NCI-H1417 treated with DMSO at 0.1 percent for 48 hours (cell line): ENCODE measurements at regions not wholly inside any gene's neighbourhood (a gene's known extent, or its start where the extent isn't known, plus 50 kb on each side); places are given as distances from the start of the nearest gene placed in this dataset.

Experiments
- DNase-seq: peaks from one replicate; lab custom pipeline; 2025; lab: John Stamatoyannopoulos, UW

DNA sequence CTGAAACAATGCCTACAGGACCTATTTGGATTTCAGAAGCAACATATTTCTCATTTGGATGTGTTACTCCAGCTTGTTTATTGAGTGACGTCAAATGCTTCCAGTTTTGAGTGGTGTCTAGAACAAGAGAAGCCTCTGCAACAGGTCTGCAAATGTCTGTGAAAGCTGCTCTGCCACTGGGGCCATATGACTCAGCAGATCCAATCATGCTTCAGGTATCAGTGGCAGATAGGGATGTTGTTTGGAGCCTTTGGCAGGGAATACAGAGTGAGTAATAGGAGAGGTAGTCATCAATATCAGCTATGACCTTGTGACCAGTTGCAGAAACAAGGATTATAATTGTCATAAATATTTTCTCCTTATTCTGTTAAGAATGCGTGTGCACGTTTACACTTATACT is 141.1 kb upstream of the ZXDA start:
- DNase-seq: no peak

- DNase-seq: no peak
These were observed 133.9 kb upstream of the ZXDA start for GRCh38 chrX:58044130-58044529.

DNA sequence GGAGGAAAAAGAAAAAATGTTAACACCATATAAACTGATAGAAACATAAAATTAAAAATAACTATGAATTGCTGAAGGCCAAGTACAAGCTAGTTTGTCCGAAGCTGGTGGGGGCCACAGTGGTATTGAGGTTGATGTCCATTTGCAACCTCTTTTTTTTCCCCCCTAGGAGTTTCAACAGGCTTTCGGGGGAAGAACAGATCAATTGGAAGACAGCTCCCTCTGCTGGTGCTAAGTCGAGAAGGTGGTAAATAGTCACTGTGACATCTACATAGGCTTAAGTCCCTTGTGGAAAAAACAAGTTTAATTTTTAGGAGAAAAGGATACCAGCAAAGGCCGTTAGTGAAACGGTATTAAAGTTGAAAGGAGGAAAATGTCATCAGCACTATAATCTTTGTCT is 115.7 kb upstream of the ZXDA start:
- peak; percentile 6 for DNase-seq

GRCh38 chrX:57985951-57986350 is 75.7 kb upstream of the ZXDA start:
- no peak for DNase-seq

GRCh38 chrX:57984620-57985019 is 74.4 kb upstream of the ZXDA start:
- no peak for DNase-seq

DNA sequence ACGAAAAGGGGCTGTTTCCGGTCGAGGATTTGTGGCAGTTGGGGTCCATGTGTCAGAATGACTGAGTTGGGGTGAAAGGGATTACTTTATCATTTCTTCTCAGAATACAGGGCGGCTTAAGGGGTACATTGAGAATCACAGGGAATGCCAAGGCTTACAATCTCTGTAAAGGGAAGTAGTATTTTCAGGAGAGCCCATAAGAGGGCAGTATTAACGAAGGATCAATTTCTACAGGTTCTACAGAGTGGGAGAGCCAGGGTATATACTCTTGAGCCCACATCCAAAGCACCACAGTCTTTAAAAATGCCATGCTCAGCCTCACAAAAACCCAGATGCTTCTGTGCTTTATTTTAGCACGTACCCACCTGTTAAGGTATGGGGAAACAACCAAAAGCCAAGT is 67.7 kb upstream of the ZXDA start:
- no peak for DNase-seq

DNA sequence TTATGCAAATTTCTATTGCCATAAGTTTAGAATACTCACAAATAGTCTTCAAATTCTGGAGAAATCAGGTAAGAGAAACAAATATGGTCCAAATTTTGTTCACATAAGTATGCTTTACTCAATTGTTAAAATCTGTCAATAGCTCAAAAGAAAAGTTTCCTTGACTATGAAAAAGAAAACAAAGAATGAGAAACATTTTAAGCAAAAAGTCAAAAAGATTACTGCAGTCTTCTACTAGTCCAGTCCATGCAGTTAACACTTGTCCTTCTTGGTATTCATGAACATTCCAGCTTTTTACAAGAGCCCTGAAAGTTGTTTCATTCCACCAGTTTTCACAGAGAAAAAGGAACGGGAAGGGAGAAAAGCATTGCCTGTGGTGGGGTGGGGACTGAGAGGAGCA is 54.7 kb upstream of the ZXDA start:
- DNase-seq: no peak
